ENCODE measurements at regions not wholly inside any gene's neighbourhood (a gene's known extent, or its start where the extent isn't known, plus 50 kb on each side); places are given as distances from the start of the nearest gene placed in this dataset.

DNA sequence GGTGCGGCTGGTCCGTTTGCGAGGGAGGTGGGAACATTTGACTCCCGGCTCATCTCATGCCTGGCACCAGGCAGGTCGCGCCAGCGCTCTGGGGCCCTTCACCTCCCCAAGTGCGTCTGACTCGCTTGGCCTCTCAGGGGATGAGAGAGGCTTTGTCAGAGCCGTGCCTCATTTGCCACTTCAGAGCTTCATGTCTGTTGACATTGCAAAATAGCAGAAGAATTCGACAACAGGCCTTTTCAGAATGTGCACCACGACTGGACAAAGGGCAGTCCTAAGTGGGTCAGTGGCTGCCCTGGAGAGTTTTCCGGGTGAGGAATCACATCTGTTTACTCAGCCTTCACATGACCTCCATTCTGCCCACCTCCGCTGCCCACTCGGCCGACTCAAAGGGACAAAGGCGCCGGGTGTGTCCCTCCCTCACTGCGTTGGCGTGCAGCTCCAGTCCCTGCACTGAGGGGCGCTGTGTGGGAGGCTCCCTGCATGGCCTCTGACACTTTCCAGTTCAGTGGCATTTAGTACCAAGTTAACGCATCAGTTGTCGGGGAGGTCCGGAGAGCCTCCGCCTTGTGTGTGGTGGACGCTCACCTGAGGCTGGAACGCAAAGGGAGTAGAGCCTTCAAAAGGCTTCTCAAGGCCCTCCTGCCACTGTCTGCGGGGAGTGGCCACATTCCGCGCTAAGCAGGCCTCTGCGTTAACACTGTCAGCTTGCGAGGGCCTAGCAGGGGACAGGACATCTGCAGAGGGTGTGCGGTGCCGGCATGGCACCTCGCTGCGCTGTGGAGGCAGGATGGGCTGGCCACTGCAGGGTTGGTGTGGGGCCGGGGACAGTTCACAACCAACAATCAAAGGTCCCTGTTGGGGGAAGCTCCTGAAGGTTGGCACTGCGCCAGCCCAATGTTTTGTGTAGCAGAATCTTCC is 171.5 kb downstream of the NXNL2 start (continued):
- TF ChIP-seq, protein P1, sequence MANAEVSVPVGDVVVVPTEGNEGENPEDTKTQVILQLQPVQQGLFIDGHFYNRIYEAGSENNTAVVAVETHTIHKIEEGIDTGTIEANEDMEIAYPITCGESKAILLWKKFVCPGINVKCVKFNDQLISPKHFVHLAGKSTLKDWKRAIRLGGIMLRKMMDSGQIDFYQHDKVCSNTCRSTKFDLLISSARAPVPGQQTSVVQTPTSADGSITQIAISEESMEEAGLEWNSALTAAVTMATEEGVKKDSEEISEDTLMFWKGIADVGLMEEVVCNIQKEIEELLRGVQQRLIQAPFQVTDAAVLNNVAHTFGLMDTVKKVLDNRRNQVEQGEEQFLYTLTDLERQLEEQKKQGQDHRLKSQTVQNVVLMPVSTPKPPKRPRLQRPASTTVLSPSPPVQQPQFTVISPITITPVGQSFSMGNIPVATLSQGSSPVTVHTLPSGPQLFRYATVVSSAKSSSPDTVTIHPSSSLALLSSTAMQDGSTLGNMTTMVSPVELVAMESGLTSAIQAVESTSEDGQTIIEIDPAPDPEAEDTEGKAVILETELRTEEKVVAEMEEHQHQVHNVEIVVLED (CRISPR knock-in tag; IDR thresholded peaks at IDR 0.05; ENCODE audit: borderline replicate concordance): peak; percentile 47; the same call in 1 of the 2 replicates
- TF ChIP-seq ZFP37 (CRISPR knock-in tag; IDR thresholded peaks at IDR 0.05; ENCODE audit: borderline replicate concordance) (no peak; the same call in 1 of the 2 replicates), CBX2 (IDR thresholded peaks at IDR 0.05; ENCODE audit: low read depth, low read length) (no peak), CBX2 (CRISPR knock-in tag; IDR thresholded peaks at IDR 0.05; ENCODE audit: low read depth) (peak; percentile 46; the same call in 1 of the 2 replicates), ELF4 (CRISPR knock-in tag; IDR thresholded peaks at IDR 0.05; ENCODE audit: borderline replicate concordance) (no peak)
- TF ChIP-seq, protein P2, sequence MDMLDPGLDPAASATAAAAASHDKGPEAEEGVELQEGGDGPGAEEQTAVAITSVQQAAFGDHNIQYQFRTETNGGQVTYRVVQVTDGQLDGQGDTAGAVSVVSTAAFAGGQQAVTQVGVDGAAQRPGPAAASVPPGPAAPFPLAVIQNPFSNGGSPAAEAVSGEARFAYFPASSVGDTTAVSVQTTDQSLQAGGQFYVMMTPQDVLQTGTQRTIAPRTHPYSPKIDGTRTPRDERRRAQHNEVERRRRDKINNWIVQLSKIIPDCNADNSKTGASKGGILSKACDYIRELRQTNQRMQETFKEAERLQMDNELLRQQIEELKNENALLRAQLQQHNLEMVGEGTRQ (IDR thresholded peaks at IDR 0.05; ENCODE audit: low read depth, low read length): peak; percentile 82
- TF ChIP-seq, protein P2 (CRISPR knock-in tag; IDR thresholded peaks at IDR 0.05; ENCODE audit: borderline replicate concordance): peak; percentile 85; the same call in 1 of the 2 replicates
- TF ChIP-seq, protein P3, sequence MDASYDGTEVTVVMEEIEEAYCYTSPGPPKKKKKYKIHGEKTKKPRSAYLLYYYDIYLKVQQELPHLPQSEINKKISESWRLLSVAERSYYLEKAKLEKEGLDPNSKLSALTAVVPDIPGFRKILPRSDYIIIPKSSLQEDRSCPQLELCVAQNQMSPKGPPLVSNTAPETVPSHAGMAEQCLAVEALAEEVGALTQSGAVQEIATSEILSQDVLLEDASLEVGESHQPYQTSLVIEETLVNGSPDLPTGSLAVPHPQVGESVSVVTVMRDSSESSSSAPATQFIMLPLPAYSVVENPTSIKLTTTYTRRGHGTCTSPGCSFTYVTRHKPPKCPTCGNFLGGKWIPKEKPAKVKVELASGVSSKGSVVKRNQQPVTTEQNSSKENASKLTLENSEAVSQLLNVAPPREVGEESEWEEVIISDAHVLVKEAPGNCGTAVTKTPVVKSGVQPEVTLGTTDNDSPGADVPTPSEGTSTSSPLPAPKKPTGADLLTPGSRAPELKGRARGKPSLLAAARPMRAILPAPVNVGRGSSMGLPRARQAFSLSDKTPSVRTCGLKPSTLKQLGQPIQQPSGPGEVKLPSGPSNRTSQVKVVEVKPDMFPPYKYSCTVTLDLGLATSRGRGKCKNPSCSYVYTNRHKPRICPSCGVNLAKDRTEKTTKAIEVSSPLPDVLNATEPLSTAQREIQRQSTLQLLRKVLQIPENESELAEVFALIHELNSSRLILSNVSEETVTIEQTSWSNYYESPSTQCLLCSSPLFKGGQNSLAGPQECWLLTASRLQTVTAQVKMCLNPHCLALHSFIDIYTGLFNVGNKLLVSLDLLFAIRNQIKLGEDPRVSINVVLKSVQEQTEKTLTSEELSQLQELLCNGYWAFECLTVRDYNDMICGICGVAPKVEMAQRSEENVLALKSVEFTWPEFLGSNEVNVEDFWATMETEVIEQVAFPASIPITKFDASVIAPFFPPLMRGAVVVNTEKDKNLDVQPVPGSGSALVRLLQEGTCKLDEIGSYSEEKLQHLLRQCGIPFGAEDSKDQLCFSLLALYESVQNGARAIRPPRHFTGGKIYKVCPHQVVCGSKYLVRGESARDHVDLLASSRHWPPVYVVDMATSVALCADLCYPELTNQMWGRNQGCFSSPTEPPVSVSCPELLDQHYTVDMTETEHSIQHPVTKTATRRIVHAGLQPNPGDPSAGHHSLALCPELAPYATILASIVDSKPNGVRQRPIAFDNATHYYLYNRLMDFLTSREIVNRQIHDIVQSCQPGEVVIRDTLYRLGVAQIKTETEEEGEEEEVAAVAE (CRISPR knock-in tag; IDR thresholded peaks at IDR 0.05; ENCODE audit: borderline replicate concordance): peak; percentile 33; the same call in 1 of the 2 replicates
- TF ChIP-seq, protein P4, sequence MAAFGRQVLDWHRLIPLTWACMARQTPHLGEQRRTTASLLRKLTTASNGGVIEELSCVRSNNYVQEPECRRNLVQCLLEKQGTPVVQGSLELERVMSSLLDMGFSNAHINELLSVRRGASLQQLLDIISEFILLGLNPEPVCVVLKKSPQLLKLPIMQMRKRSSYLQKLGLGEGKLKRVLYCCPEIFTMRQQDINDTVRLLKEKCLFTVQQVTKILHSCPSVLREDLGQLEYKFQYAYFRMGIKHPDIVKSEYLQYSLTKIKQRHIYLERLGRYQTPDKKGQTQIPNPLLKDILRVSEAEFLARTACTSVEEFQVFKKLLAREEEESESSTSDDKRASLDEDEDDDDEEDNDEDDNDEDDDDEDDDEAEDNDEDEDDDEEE (CRISPR knock-in tag; IDR thresholded peaks at IDR 0.05): no peak
- TF ChIP-seq, protein P5, sequence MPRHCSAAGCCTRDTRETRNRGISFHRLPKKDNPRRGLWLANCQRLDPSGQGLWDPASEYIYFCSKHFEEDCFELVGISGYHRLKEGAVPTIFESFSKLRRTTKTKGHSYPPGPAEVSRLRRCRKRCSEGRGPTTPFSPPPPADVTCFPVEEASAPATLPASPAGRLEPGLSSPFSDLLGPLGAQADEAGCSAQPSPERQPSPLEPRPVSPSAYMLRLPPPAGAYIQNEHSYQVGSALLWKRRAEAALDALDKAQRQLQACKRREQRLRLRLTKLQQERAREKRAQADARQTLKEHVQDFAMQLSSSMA (CRISPR knock-in tag; IDR thresholded peaks at IDR 0.05): no peak
- TF ChIP-seq, protein P6, sequence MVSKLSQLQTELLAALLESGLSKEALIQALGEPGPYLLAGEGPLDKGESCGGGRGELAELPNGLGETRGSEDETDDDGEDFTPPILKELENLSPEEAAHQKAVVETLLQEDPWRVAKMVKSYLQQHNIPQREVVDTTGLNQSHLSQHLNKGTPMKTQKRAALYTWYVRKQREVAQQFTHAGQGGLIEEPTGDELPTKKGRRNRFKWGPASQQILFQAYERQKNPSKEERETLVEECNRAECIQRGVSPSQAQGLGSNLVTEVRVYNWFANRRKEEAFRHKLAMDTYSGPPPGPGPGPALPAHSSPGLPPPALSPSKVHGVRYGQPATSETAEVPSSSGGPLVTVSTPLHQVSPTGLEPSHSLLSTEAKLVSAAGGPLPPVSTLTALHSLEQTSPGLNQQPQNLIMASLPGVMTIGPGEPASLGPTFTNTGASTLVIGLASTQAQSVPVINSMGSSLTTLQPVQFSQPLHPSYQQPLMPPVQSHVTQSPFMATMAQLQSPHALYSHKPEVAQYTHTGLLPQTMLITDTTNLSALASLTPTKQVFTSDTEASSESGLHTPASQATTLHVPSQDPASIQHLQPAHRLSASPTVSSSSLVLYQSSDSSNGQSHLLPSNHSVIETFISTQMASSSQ (IDR thresholded peaks at IDR 0.05; ENCODE audit: low read depth): no peak
- TF ChIP-seq, protein P6 (CRISPR knock-in tag; IDR thresholded peaks at IDR 0.05; ENCODE audit: borderline replicate concordance): peak; percentile 90
